ENCODE measurements at regions not wholly inside any gene's neighbourhood (a gene's known extent, or its start where the extent isn't known, plus 50 kb on each side); places are given as distances from the start of the nearest gene placed in this dataset.
A peak's percentile ranks its signal among the peaks of the same experiment; 100 is the strongest.
"Not testable (repeated sequence)": the region's sequence is repeated elsewhere in the genome, so short reads cannot be mapped to it uniquely, and the experiment has no call there.

DNA sequence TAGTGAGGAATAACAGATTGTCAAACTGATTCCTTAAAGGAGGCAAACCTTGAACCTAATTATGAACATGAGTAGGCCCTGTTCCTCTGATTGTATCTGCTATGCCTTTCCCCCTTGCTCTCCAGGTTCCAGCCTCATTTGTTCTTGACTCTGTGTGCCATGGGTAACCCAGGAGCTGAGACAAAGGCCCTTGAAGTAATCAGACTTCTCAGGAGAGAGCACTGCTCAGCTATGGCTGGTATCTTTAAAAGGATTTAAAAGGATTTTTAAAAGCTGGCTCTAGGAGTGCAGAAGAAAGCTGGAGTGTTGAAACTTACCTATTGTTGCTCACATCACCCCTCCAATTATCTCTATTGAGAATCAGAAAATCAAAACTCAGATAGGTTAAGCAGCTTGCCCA, 1565.5 kb upstream of the AGA start:
- TF ChIP-seq JUND (IDR thresholded peaks at IDR 0.05; ENCODE audit: low read depth), result no peak
- DNase-seq (ENCODE audit: low read depth in 1 of 2, low spot score in 1 of 2), result peak in 1 of 2 experiments; percentile 44
- in situ Hi-C loops (cut with HindIII; ENCODE audit: low pct_unique_long_range_greater_than_20kb, low sequenced_read_pairs), result no loop called here

DNA sequence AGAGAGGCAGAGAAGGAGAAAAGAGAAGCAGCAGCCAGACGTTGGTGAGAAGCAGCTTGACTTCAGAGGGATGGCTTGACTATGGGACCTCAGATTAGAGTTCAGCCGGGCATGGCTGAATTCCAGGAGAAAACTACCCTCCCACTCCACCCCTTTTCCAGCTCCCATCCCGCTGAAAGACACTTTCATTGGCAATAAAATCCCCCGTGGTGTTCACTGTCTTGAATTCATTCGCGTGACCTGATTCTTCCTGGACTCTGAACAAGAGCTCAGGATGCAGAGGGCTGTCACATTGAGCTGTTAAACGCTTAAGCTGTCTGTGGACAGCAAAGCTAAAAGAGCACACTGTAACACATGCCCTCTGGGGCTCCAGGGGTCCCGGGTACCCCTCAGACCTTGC, 1575.3 kb upstream of the AGA start:
- in situ Hi-C loops (cut with HindIII; ENCODE audit: low pct_unique_long_range_greater_than_20kb, low sequenced_read_pairs), result no loop called here
- TF ChIP-seq JUND (IDR thresholded peaks at IDR 0.05; ENCODE audit: low read depth), result no peak
- no peak for DNase-seq (ENCODE audit: low read depth in 1 of 2, low spot score in 1 of 2)

DNA sequence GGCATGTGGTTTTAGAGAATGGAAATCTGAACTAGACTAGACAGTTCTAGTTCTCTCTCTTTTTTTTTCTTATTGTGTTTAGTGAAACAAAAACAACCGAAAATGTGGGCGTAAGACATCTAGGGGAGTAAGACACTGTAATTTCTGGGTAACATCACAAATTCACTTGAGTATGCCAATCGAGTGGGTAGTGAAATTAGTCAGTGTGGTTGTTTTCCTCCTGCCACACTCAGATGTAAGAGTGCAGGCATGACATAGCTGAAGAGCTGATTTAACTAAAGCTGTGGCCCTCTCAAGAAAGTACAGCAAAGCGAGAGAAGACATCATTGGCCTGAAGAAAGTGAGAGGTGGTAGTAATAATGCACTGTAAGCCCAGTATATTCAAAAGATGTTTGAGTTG, 1585.3 kb upstream of the AGA start:
- no peak for DNase-seq (ENCODE audit: low read depth in 1 of 2, low spot score in 1 of 2)
- no peak for TF ChIP-seq JUND (IDR thresholded peaks at IDR 0.05; ENCODE audit: low read depth)
- in situ Hi-C loops (cut with HindIII; ENCODE audit: low pct_unique_long_range_greater_than_20kb, low sequenced_read_pairs), result no loop called here

DNA sequence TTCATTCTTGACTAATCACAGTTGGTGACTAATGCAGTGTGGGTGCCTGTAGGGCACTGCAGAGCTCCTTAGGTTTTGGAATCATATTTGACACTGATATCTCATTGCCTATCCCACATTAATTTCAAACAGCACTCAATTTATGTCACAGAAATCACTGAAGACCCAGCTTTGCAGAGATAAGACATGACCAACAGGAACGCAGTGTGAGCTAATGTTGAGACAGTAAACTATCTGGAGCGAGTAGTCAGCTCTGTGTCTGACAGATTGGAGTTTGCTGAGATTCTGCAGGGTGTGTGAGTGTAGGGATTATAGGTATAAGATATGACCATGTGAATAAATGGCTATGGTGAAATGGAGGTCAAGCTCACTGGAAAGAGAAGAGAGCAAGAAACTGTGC, 1586.1 kb upstream of the AGA start:
- no peak for TF ChIP-seq JUND (IDR thresholded peaks at IDR 0.05; ENCODE audit: low read depth)
- in situ Hi-C loops (cut with HindIII; ENCODE audit: low pct_unique_long_range_greater_than_20kb, low sequenced_read_pairs), result no loop called here

DNA sequence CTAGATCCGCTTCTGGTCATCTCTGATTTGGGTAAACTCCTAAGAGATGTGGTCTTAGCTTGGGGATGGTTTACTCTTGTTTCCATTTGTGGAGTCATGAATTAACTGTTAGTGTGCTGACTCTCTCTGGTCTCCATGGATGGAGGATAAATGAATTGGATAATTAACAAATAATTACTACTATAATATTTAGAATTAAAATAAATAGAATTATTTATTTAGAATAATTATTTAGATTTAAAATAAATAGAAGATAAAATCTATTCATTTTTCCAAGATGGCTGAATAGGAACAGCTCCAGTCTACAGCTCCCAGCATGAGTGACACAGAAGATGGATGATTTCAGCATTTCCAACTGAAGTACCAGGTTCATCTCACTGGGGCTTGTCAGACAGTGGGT, 1587.4 kb upstream of the AGA start:
- no peak for DNase-seq (ENCODE audit: low read depth in 1 of 2, low spot score in 1 of 2)
- TF ChIP-seq JUND (IDR thresholded peaks at IDR 0.05; ENCODE audit: low read depth), result no peak
- in situ Hi-C loops (cut with HindIII; ENCODE audit: low pct_unique_long_range_greater_than_20kb, low sequenced_read_pairs), result no loop called here

More for the DNA sequence above, 1586.1 kb upstream of the AGA start:
- DNase-seq (ENCODE audit: low read depth in 1 of 2, low spot score in 1 of 2), result no peak

DNA sequence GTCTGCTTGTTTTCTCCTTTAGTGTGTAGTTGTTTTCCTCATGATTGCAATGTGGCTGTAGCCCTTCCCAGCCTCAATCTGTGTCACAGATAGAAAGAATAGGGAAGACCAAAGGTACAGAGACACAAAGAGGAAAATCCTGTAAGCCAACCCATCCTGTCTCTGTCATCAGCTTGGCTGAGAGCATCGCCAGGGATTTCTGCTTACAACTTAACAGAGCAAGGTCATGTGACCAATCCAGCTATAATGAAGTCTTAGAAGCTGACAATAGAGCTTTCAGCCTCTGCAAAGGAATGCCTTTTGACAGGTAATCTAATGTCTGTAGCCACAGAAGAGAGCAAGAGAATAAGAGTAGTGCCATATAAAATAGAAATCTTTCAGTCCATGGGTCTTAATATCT, 1598.0 kb upstream of the AGA start:
- no peak for DNase-seq (ENCODE audit: low read depth in 1 of 2, low spot score in 1 of 2)
- TF ChIP-seq JUND (IDR thresholded peaks at IDR 0.05; ENCODE audit: low read depth), result no peak
- in situ Hi-C loops (cut with HindIII; ENCODE audit: low pct_unique_long_range_greater_than_20kb, low sequenced_read_pairs), result no loop called here

DNA sequence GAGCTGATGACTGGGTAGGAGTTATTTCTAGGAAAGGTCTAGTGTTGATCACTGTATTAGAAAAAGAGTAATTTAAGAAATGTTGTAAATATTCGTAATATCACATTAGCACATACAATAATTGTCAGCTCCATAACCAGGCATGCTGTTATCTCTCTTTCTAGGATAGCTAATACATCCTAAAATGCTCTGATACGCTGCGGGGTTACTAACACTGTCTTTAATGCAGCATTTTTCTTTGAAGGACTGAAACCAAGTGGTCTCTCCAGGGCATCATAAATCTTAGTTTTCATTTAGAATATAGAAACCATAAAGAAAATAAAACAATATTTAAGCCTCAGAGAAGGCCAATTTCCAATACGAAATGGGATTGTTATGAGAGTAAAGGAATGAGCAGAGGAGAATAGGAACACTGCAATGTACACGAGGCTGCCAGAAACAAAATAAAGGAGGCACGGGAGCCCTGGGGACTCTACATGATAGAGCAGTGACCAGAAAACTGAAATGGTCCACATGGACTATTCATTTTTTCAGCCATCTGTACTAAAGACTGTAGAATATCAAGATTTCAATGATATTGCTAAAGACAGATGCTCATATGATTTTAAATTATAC, 1606.7 kb upstream of the AGA start:
- no peak for DNase-seq (ENCODE audit: low read depth in 1 of 2, low spot score in 1 of 2)
- in situ Hi-C loops (cut with HindIII; ENCODE audit: low pct_unique_long_range_greater_than_20kb, low sequenced_read_pairs), result no loop called here
- TF ChIP-seq JUND (IDR thresholded peaks at IDR 0.05; ENCODE audit: low read depth), result no peak

DNA sequence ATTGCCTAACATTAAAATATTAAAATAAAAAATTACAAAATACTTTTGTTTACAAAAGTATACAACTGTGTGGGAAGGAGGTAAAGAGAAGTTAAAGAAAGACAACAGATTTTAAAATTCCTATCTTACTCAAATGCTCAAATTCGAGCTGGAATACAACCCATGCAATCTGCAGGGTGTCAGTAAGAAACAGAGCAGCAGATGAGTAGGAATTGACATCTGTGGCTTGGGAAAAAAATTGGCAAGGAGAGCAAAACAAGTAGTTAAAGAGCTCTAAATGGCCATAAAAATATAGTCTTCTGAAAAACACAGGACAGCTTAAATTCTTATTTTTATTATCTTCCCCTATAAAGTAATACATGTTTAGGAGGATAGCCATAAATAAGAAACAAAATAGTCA, 1609.0 kb upstream of the AGA start:
- DNase-seq (ENCODE audit: low read depth in 1 of 2, low spot score in 1 of 2), result no peak
- TF ChIP-seq JUND (IDR thresholded peaks at IDR 0.05; ENCODE audit: low read depth), result no peak
- in situ Hi-C loops (cut with HindIII; ENCODE audit: low pct_unique_long_range_greater_than_20kb, low sequenced_read_pairs), result no loop called here

DNA sequence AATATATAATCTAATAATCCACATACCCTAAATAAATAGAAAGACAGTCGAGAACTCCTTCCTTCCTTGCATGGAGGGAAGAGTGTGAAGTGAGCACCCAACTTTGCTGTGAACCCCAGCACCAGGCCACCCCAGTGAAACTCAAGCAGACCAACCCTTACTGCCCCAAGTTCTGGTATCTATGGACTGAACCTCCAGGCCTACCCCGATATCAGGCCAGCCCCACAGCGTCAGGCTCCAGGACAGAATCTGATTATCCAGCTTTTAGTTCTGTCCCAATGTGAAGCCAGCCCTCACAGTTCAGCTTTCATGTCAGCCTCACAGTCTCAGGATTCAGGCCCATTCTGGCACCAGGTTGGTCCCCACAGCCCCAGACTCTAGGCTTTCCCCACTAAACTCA, 1617.2 kb upstream of the AGA start:
- no peak for TF ChIP-seq JUND (IDR thresholded peaks at IDR 0.05; ENCODE audit: low read depth)
- in situ Hi-C loops (cut with HindIII; ENCODE audit: low pct_unique_long_range_greater_than_20kb, low sequenced_read_pairs), result no loop called here
- no peak for DNase-seq (ENCODE audit: low read depth in 1 of 2, low spot score in 1 of 2)

DNA sequence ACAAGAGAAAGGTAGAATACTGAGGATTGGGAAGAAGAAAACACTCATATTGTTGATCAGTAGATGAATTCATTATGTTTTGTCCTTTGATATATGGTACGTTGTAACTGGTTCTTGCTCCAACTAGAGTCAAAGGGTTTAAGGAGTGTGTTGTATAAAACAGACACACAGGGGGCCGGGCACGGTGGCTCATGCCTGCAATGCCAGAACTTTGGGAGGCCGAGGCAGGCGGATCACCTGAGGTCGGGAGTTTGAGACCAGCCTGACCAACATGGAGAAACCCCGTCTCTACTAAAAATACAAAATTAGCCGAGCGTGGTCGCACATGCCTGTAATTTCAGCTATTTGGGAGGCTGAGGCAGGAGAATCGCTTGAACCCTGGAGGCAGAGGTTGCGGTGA, 1624.0 kb upstream of the AGA start:
- DNase-seq (ENCODE audit: low read depth in 1 of 2, low spot score in 1 of 2); in situ Hi-C loops (cut with HindIII; ENCODE audit: low pct_unique_long_range_greater_than_20kb, low sequenced_read_pairs): not testable (repeated sequence)

DNA sequence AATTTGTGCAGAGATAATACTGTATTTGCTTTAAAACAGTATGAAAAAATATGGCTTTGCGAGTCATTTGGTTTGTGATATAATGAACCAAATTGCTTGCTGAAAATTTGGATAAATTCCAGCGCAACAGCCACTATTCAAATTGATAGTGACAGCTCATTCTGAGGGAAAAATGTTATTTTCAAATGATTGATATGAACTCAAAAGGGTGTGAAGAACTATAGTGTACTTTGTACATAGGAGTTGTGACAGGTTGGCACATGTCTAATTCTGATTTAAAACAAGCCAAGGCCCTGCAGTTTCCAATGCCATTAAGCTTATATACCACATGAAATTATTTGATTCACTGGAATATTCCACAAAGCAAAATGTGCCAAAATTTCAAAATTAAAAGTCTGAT, 1628.9 kb upstream of the AGA start:
- no peak for TF ChIP-seq JUND (IDR thresholded peaks at IDR 0.05; ENCODE audit: low read depth)
- no peak for DNase-seq (ENCODE audit: low read depth in 1 of 2, low spot score in 1 of 2)
- in situ Hi-C loops (cut with HindIII; ENCODE audit: low pct_unique_long_range_greater_than_20kb, low sequenced_read_pairs), result no loop called here

DNA sequence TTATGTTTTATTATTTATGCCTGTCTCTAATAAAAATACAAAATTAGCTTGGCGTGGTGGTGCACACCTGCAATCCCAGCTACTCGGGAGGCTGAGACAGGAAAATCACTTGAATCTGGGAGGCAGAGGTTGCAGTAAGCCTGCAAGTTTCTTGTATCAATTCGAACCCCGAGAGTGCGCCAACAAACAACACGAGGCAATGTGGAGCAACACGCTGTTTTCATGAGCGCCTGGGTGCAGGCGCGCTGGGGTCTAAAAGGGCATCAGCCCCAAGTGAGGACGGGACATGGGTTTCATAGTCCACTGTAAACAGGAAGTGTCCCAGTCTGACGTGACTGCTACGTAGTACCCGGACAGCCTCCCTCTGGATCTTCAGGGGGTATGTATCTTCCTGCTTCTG, 1634.6 kb upstream of the AGA start:
- TF ChIP-seq JUND (IDR thresholded peaks at IDR 0.05; ENCODE audit: low read depth), result no peak
- peak in 1 of 2 experiments; percentile 6 for DNase-seq (ENCODE audit: low read depth in 1 of 2, low spot score in 1 of 2)
- in situ Hi-C loops (cut with HindIII; ENCODE audit: low pct_unique_long_range_greater_than_20kb, low sequenced_read_pairs), result no loop called here

DNA sequence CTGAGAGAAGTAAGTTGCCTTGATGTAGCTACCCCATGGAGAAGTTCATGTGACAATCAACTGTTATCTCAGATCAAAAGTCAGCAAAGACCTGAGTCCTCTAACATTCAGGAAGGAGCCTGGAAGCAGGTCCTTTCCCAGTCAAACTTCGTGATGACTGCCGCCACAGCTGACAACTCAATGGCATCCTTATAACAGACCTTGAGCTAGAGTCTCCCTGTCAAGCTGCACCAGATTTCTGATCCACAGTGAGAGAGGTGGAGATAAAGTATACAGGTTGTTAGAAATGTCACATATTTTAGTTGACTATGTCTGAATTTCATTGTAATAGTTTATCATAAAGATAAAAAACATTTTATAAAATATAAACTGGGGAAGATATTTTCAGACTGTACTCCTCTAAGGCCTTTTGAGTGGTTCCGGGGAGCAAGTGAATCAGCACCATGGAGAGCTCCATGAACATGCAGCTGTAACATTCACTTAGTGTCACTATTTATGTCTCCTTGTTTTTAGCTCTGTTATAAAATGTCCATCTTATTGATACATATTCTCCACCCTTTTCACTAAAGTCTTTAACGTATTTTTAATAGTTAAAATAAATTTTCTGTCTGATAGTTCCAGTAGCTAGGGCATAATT, 1653.5 kb upstream of the AGA start:
- no peak for TF ChIP-seq JUND (IDR thresholded peaks at IDR 0.05; ENCODE audit: low read depth)
- peak; percentile 2 to 75 for DNase-seq (ENCODE audit: low read depth in 1 of 2, low spot score in 1 of 2)
- in situ Hi-C loops (cut with HindIII; ENCODE audit: low pct_unique_long_range_greater_than_20kb, low sequenced_read_pairs), result no loop called here

DNA sequence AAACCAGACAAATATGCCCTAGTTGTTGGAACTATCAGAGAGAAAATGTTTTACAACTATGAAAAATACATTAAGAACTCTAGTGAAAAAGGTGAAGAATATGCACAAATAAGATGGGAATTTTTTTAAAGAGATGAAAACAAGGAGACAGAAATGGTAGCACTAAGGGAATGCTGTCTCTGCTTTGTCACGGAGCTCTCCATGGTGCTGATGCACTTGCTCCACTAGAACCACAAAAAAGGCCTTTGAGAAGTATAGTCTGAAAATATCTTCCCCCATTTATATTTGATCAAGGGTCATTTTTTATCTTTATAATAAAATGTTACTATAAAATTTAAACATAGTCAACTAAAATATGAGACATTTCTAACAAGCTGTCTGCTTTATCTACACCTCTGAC, 1655.5 kb upstream of the AGA start:
- no peak for TF ChIP-seq JUND (IDR thresholded peaks at IDR 0.05; ENCODE audit: low read depth)
- DNase-seq (ENCODE audit: low read depth in 1 of 2, low spot score in 1 of 2), result peak in 1 of 2 experiments; percentile 70
- in situ Hi-C loops (cut with HindIII; ENCODE audit: low pct_unique_long_range_greater_than_20kb, low sequenced_read_pairs), result no loop called here
